ENCODE measurements at regions not wholly inside any gene's neighbourhood (a gene's known extent, or its start where the extent isn't known, plus 50 kb on each side); places are given as distances from the start of the nearest gene placed in this dataset.
A peak's percentile ranks its signal among the peaks of the same experiment; 100 is the strongest.

GRCh38 chr2:190119923-190120590 is 57.5 kb upstream of the MSTN start:
- Histone ChIP-seq H4K8ac (ENCODE audit: low read length) (no peak overlapping the region), H3K36me3 (ENCODE audit: control insufficient read depth in 1 of 2, insufficient read depth in 2 of 2, low read depth in 1 of 2, low read length in 2 of 2) (no peaks in the 10 kb centered on the region), H4K91ac (ENCODE audit: low read length) (no peak overlapping the region), H2BK5ac (ENCODE audit: low read depth, low read length, poor library complexity, severe bottlenecking) (no peak overlapping the region), H2AFZ (ENCODE audit: low read depth, low read length) (no peak overlapping the region), H3K9me3 (ENCODE audit: control insufficient read depth, low read length) (no peaks in the 10 kb centered on the region), H3K18ac (ENCODE audit: low read depth in 1 of 2, low read length in 2 of 2) (no peak overlapping the region), H3K79me1 (replicated peaks; ENCODE audit: low read length, poor library complexity, severe bottlenecking) (no peaks in the 10 kb centered on the region), H2AK5ac (ENCODE audit: low read length, severe bottlenecking) (no peak overlapping the region), H3K4me3 (ENCODE audit: insufficient read depth in 1 of 2, low read depth in 1 of 2, low read length in 2 of 2) (no peak overlapping the region), H3K4ac (ENCODE audit: low read depth in 1 of 2, low read length in 2 of 2) (no peak overlapping the region), H3K27me3 (ENCODE audit: control insufficient read depth in 1 of 2, insufficient read depth in 1 of 2, low read length in 2 of 2) (no peaks in the 10 kb centered on the region), H3K9ac (ENCODE audit: low read length) (no peak overlapping the region), H3K4me2 (ENCODE audit: low read length, poor library complexity, severe bottlenecking) (no peak overlapping the region), H3K4me1 (ENCODE audit: control insufficient read depth, insufficient read depth, low read depth, low read length) (no peaks in the 10 kb centered on the region), H3K14ac (ENCODE audit: low read length in 2 of 2) (no peak overlapping the region), H3K23ac (ENCODE audit: low read length in 2 of 2) (no peak overlapping the region), H2BK12ac (ENCODE audit: low read length in 2 of 2) (no peak overlapping the region), H3K27ac (ENCODE audit: low read length, poor library complexity, severe bottlenecking) (no peak overlapping the region), H2BK120ac (ENCODE audit: low read depth, low read length) (no peak overlapping the region), H2BK15ac (ENCODE audit: low read depth, poor library complexity, severe bottlenecking) (no peak overlapping the region)
- no peak for DNase-seq
- 64% methylated on average over 9 of the region's 14 CpGs for WGBS

DNA sequence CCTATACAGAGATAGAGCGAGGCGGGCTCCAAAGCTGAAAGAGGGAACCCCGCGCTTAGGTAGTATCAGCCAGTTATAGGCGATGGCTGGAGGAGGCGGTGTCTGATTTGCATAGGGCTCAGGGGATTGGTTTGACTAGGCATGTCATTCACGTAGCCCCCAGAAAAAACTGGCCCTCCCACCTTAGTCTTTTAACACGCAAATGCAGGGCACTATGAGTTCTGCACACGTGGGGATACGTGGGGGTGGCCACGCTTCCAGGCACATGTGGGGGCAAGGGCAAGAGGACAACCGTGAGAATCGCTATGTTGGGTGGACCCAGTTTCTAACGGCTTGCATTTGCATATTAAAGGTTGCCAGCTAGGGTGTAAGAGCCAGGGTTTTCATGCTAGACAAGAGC is 56.7 kb upstream of the MSTN start:
- Histone ChIP-seq H3K18ac (ENCODE audit: low read depth in 1 of 2, low read length in 2 of 2) (no peak overlapping the region), H3K27me3 (ENCODE audit: control insufficient read depth in 1 of 2, insufficient read depth in 1 of 2, low read length in 2 of 2) (no peaks in the 10 kb centered on the region), H4K91ac (ENCODE audit: low read length) (no peak overlapping the region), H3K4me3 (ENCODE audit: insufficient read depth in 1 of 2, low read depth in 1 of 2, low read length in 2 of 2) (peak overlapping the region in 1 of 2 experiments; percentile 41), H3K23ac (ENCODE audit: low read length in 2 of 2) (no peak overlapping the region), H2AK5ac (ENCODE audit: low read length, severe bottlenecking) (no peak overlapping the region), H3K4ac (ENCODE audit: low read depth in 1 of 2, low read length in 2 of 2) (no peak overlapping the region), H3K9me3 (ENCODE audit: control insufficient read depth, low read length) (no peaks in the 10 kb centered on the region), H2BK12ac (ENCODE audit: low read length in 2 of 2) (no peak overlapping the region), H3K4me2 (ENCODE audit: low read length, poor library complexity, severe bottlenecking) (no peak overlapping the region), H3K4me1 (ENCODE audit: control insufficient read depth, insufficient read depth, low read depth, low read length) (no peaks in the 10 kb centered on the region), H3K27ac (ENCODE audit: low read length, poor library complexity, severe bottlenecking) (no peak overlapping the region), H2BK120ac (ENCODE audit: low read depth, low read length) (no peak overlapping the region), H3K79me1 (replicated peaks; ENCODE audit: low read length, poor library complexity, severe bottlenecking) (no peaks in the 10 kb centered on the region), H4K8ac (ENCODE audit: low read length) (no peak overlapping the region), H2AFZ (ENCODE audit: low read depth, low read length) (no peak overlapping the region), H2BK15ac (ENCODE audit: low read depth, poor library complexity, severe bottlenecking) (no peak overlapping the region), H3K36me3 (ENCODE audit: control insufficient read depth in 1 of 2, insufficient read depth in 2 of 2, low read depth in 1 of 2, low read length in 2 of 2) (no peaks in the 10 kb centered on the region), H2BK5ac (ENCODE audit: low read depth, low read length, poor library complexity, severe bottlenecking) (no peak overlapping the region), H3K9ac (ENCODE audit: low read length) (no peak overlapping the region), H3K14ac (ENCODE audit: low read length in 2 of 2) (peak overlapping the region in 1 of 2 experiments; percentile 18)
- WGBS, result 69% methylated on average over 14 of the region's 14 CpGs
- no peak for DNase-seq

GRCh38 chr2:190117305-190117704 is 54.8 kb upstream of the MSTN start:
- WGBS, result no CpG with 5 or more reads among the region's 1 CpG
- no peaks in the 10 kb centered on the region for H3K36me3 ChIP-seq (ENCODE audit: control insufficient read depth in 1 of 2, insufficient read depth in 2 of 2, low read depth in 1 of 2, low read length in 2 of 2)
- H3K23ac ChIP-seq (ENCODE audit: low read length in 2 of 2), result no peak overlapping the region
- no peak overlapping the region for H3K27ac ChIP-seq (ENCODE audit: low read length, poor library complexity, severe bottlenecking)
- H3K27me3 ChIP-seq (ENCODE audit: control insufficient read depth in 1 of 2, insufficient read depth in 1 of 2, low read length in 2 of 2), result no peaks in the 10 kb centered on the region
- H2BK5ac ChIP-seq (ENCODE audit: low read depth, low read length, poor library complexity, severe bottlenecking), result no peak overlapping the region
- no peak overlapping the region for H3K4ac ChIP-seq (ENCODE audit: low read depth in 1 of 2, low read length in 2 of 2)
- no peak overlapping the region for H3K9ac ChIP-seq (ENCODE audit: low read length)
- no peak overlapping the region for H2BK15ac ChIP-seq (ENCODE audit: low read depth, poor library complexity, severe bottlenecking)
- no peak overlapping the region for H3K18ac ChIP-seq (ENCODE audit: low read depth in 1 of 2, low read length in 2 of 2)
- H2BK120ac ChIP-seq (ENCODE audit: low read depth, low read length), result no peak overlapping the region
- H3K4me3 ChIP-seq (ENCODE audit: insufficient read depth in 1 of 2, low read depth in 1 of 2, low read length in 2 of 2), result no peak overlapping the region
- H4K91ac ChIP-seq (ENCODE audit: low read length), result no peak overlapping the region
- H3K14ac ChIP-seq (ENCODE audit: low read length in 2 of 2), result no peak overlapping the region
- no peak overlapping the region for H2AK5ac ChIP-seq (ENCODE audit: low read length, severe bottlenecking)
- H2AFZ ChIP-seq (ENCODE audit: low read depth, low read length), result no peak overlapping the region
- no peak overlapping the region for H2BK12ac ChIP-seq (ENCODE audit: low read length in 2 of 2)
- H3K4me1 ChIP-seq (ENCODE audit: control insufficient read depth, insufficient read depth, low read depth, low read length), result no peaks in the 10 kb centered on the region
- H3K4me2 ChIP-seq (ENCODE audit: low read length, poor library complexity, severe bottlenecking), result no peak overlapping the region
- no peaks in the 10 kb centered on the region for H3K79me1 ChIP-seq (replicated peaks; ENCODE audit: low read length, poor library complexity, severe bottlenecking)
- H4K8ac ChIP-seq (ENCODE audit: low read length), result no peak overlapping the region
- DNase-seq, result no peak
- no peaks in the 10 kb centered on the region for H3K9me3 ChIP-seq (ENCODE audit: control insufficient read depth, low read length)

GRCh38 chr2:190113000-190113399 is 50.5 kb upstream of the MSTN start:
- no peaks in the 10 kb centered on the region for H3K79me1 ChIP-seq (replicated peaks; ENCODE audit: low read length, poor library complexity, severe bottlenecking)
- no peak overlapping the region for H2AFZ ChIP-seq (ENCODE audit: low read depth, low read length)
- H2BK5ac ChIP-seq (ENCODE audit: low read depth, low read length, poor library complexity, severe bottlenecking), result no peak overlapping the region
- no peaks in the 10 kb centered on the region for H3K27me3 ChIP-seq (ENCODE audit: control insufficient read depth in 1 of 2, insufficient read depth in 1 of 2, low read length in 2 of 2)
- H3K9me3 ChIP-seq (ENCODE audit: control insufficient read depth, low read length), result no peaks in the 10 kb centered on the region
- H3K9ac ChIP-seq (ENCODE audit: low read length), result no peak overlapping the region
- H2AK5ac ChIP-seq (ENCODE audit: low read length, severe bottlenecking), result no peak overlapping the region
- no peak overlapping the region for H4K91ac ChIP-seq (ENCODE audit: low read length)
- H3K4me1 ChIP-seq (ENCODE audit: control insufficient read depth, insufficient read depth, low read depth, low read length), result peaks cover 1% of the 10 kb centered on the region
- H2BK15ac ChIP-seq (ENCODE audit: low read depth, poor library complexity, severe bottlenecking), result no peak overlapping the region
- H3K4ac ChIP-seq (ENCODE audit: low read depth in 1 of 2, low read length in 2 of 2), result no peak overlapping the region
- H3K4me2 ChIP-seq (ENCODE audit: low read length, poor library complexity, severe bottlenecking), result no peak overlapping the region
- H3K27ac ChIP-seq (ENCODE audit: low read length, poor library complexity, severe bottlenecking), result no peak overlapping the region
- no peaks in the 10 kb centered on the region for H3K36me3 ChIP-seq (ENCODE audit: control insufficient read depth in 1 of 2, insufficient read depth in 2 of 2, low read depth in 1 of 2, low read length in 2 of 2)
- no peak overlapping the region for H3K4me3 ChIP-seq (ENCODE audit: insufficient read depth in 1 of 2, low read depth in 1 of 2, low read length in 2 of 2)
- no peak overlapping the region for H3K14ac ChIP-seq (ENCODE audit: low read length in 2 of 2)
- no peak for DNase-seq
- no peak overlapping the region for H3K18ac ChIP-seq (ENCODE audit: low read depth in 1 of 2, low read length in 2 of 2)
- no CpG with 5 or more reads among the region's 2 CpGs for WGBS
- H2BK12ac ChIP-seq (ENCODE audit: low read length in 2 of 2), result no peak overlapping the region
- no peak overlapping the region for H3K23ac ChIP-seq (ENCODE audit: low read length in 2 of 2)
- no peak overlapping the region for H4K8ac ChIP-seq (ENCODE audit: low read length)
- no peak overlapping the region for H2BK120ac ChIP-seq (ENCODE audit: low read depth, low read length)

Measured in mesenchymal stem cell (in vitro differentiated cells and primary cell).